GM21737 (cell line): ENCODE measurements at regions not wholly inside any gene's neighbourhood (a gene's known extent, or its start where the extent isn't known, plus 50 kb on each side); places are given as distances from the start of the nearest gene placed in this dataset.
"Not testable (repeated sequence)": the region's sequence is repeated elsewhere in the genome, so short reads cannot be mapped to it uniquely, and the experiment has no call there.

Source experiments
- ATAC-seq: cut with Tn5 transposase; IDR thresholded peaks from one replicate; pipeline ENCODE4 v1.9.1; 2021; ENCODE audit warnings: mild to moderate bottlenecking, moderate library complexity; ENCODE audit not compliant: unreplicated experiment

GRCh38 chr2:171266102-171266501 lies 105.4 kb upstream of the TLK1 start:
- no peak for ATAC-seq

- not testable (repeated sequence) for ATAC-seq
These were observed 100.8 kb upstream of the TLK1 start for GRCh38 chr2:171261529-171261928.

GRCh38 chr2:171260471-171261424 lies 100.1 kb upstream of the TLK1 start:
- ATAC-seq: no peak

- no peak for ATAC-seq
These were observed 94.0 kb upstream of the TLK1 start for GRCh38 chr2:171254666-171255065.

GRCh38 chr2:171253900-171254650 lies 93.4 kb upstream of the TLK1 start:
- ATAC-seq: no peak

GRCh38 chr2:171253279-171253678 lies 92.6 kb upstream of the TLK1 start:
- ATAC-seq: no peak

GRCh38 chr2:171249689-171250088 lies 89.0 kb upstream of the TLK1 start:
- no peak for ATAC-seq

GRCh38 chr2:171247741-171248662 lies 87.3 kb upstream of the TLK1 start:
- ATAC-seq: no peak

GRCh38 chr2:171244970-171245782 lies 84.5 kb upstream of the TLK1 start:
- no peak for ATAC-seq

GRCh38 chr2:171244466-171244969 lies 83.8 kb upstream of the TLK1 start:
- no peak for ATAC-seq

- no peak for ATAC-seq
These were observed 81.1 kb upstream of the TLK1 start for GRCh38 chr2:171241771-171242170.

- ATAC-seq: no peak
These were observed 78.3 kb upstream of the TLK1 start for GRCh38 chr2:171238946-171239345.

GRCh38 chr2:171237751-171238505 lies 77.2 kb upstream of the TLK1 start:
- no peak for ATAC-seq

- no peak for ATAC-seq
These were observed 74.7 kb upstream of the TLK1 start for GRCh38 chr2:171235262-171235881.

GRCh38 chr2:171230176-171230575 lies 69.5 kb upstream of the TLK1 start:
- ATAC-seq: no peak

- ATAC-seq: no peak
These were observed 68.1 kb upstream of the TLK1 start for GRCh38 chr2:171228826-171229225.

- no peak for ATAC-seq
These were observed 66.5 kb upstream of the TLK1 start for GRCh38 chr2:171227066-171227782.

GRCh38 chr2:171226461-171226860 lies 65.8 kb upstream of the TLK1 start:
- ATAC-seq: no peak
